Upper lobe of right lung (tissue), 1 donor: ENCODE measurements at regions not wholly inside any gene's neighbourhood (a gene's known extent, or its start where the extent isn't known, plus 50 kb on each side); places are given as distances from the start of the nearest gene placed in this dataset.
"Not testable (repeated sequence)": the region's sequence is repeated elsewhere in the genome, so short reads cannot be mapped to it uniquely, and the experiment has no call there.

Source experiments
- ATAC-seq: fragments of 200-7000 bp; cut with Tn5 transposase; one replicate; pipeline ENCODE4 v1.9.1; 2020; ENCODE audit warnings: mild to moderate bottlenecking, moderate library complexity
- DNase-seq: peaks from one replicate; pipeline ENCODE4 v3.0.0-alpha.2; 2020
- H3K27ac ChIP-seq: fragments of 200-600 bp; one replicate; pipeline ENCODE4 v1.8.0; 2022
- H3K27me3 ChIP-seq: fragments of 200-600 bp; one replicate; pipeline ENCODE4 v1.8.0; 2022; ENCODE audit warnings: mild to moderate bottlenecking
- H3K36me3 ChIP-seq: fragments of 200-600 bp; one replicate; pipeline ENCODE4 v1.8.0; 2022
- H3K4me1 ChIP-seq: fragments of 200-600 bp; one replicate; pipeline ENCODE4 v1.8.0; 2022
- H3K4me3 ChIP-seq: fragments of 200-600 bp; one replicate; pipeline ENCODE4 v1.8.0; 2022; ENCODE audit warnings: mild to moderate bottlenecking
- H3K9me3 ChIP-seq: fragments of 200-600 bp; one replicate; pipeline ENCODE4 v1.8.0; 2022
- CTCF ChIP-seq: fragments of 200-600 bp; IDR thresholded peaks from one replicate; pipeline ENCODE4 v1.8.0; 2022; ENCODE audit warnings: antibody characterized with exemption
- intact Hi-C: fragments of 100-400 bp; cut with DNase I; formaldehyde crosslinking; loops from one replicate; pipeline ENCODE4 v1.11.0; 2022
- donor health status: DM: no; HTN: yes; CAD: no; lungs with severe emphysema.

GRCh38 chrX:19204636-19205035 lies 82.4 kb upstream of the ADGRG2 start:
- intact Hi-C loops: no loop called here
- no peak for DNase-seq
- Histone ChIP-seq H3K27ac (no peak overlapping the region), H3K36me3 (no peaks in the 10 kb centered on the region), H3K4me3 (no peak overlapping the region), H3K9me3 (no peaks in the 10 kb centered on the region), H3K4me1 (no peaks in the 10 kb centered on the region), H3K27me3 (no peaks in the 10 kb centered on the region)
- no peak for TF ChIP-seq CTCF
- no peak for ATAC-seq

DNA sequence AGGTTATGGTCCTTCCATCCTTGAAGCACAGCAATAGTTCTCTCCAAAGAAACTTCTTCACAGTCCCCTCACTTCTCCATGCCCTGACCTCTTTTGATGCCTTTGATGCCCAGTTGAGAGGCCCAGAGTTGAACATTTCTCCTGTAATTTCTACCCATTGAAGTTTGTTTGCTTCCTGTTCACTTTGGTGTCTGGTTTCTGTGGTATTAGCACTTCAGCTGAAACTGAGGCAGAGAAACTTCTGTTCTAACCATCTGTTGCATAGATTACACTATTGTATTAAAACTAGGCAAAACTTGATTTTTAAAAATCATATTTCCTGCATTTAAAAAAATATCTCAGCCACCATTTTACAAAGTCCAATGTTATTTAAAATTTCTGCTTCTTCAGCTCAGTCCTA lies 89.8 kb upstream of the ADGRG2 start:
- no peaks in the 10 kb centered on the region for H3K27me3 ChIP-seq
- no peaks in the 10 kb centered on the region for H3K36me3 ChIP-seq
- no peak overlapping the region for H3K27ac ChIP-seq
- H3K4me3 ChIP-seq: no peak overlapping the region
- TF ChIP-seq CTCF: no peak
- ATAC-seq (no peak), DNase-seq (no peak)
- no peaks in the 10 kb centered on the region for H3K9me3 ChIP-seq
- H3K4me1 ChIP-seq: no peaks in the 10 kb centered on the region
- intact Hi-C loops: no loop called here

DNA sequence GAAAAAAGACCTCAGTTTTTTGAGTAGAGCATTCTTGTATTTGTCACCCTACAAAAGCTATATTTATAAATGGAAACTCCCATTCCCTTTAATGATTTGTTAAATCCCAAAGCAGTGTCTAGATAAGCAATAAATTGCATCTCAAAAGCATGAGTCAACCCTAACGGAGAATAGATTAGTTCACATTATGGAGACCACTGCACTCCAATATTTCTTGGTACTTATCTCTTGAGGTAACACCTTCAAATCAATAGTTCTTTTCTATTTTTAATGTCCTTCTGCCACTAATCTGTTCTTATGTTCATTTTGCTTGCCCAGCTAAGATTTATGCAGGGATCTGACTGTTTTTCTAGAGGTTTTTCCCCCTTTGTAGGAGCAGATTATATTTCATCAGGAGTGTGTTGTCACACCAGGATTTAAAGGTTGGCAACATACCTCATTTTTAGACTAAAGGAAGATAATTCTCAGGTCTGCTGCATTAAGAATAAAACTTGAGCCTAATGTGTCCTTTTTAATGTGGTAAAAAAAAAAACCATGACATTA lies 91.4 kb upstream of the ADGRG2 start:
- Histone ChIP-seq H3K4me3 (no peak overlapping the region), H3K36me3 (no peaks in the 10 kb centered on the region), H3K4me1 (no peaks in the 10 kb centered on the region), H3K27ac (no peak overlapping the region), H3K27me3 (no peaks in the 10 kb centered on the region), H3K9me3 (no peaks in the 10 kb centered on the region)
- no peak for DNase-seq
- TF ChIP-seq CTCF: no peak
- intact Hi-C loops: no loop called here
- no peak for ATAC-seq

DNA sequence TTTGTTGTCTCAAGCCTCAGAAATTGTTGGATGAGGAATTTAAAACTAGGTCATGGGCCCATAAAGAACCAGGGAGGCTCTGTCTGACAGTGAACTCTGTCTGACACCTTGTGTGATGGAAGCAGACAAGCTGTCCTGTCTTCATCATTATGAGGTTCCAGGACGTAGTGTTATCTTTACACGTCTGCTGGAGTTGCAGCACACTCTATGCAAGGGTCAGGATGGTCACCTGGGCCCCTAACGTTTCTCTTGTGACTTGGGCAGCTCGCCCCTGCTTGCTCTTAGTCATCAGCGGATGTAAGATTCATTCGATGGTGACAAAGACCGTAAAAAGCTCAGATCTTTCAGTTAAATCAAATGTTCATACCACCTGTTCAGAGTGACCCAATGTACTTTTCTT lies 92.0 kb upstream of the ADGRG2 start:
- H3K27ac ChIP-seq: no peak overlapping the region
- DNase-seq: no peak
- intact Hi-C loops: no loop called here
- no peaks in the 10 kb centered on the region for H3K36me3 ChIP-seq
- ATAC-seq: no peak
- H3K4me1 ChIP-seq: no peaks in the 10 kb centered on the region
- H3K4me3 ChIP-seq: no peak overlapping the region
- no peaks in the 10 kb centered on the region for H3K9me3 ChIP-seq
- no peak for TF ChIP-seq CTCF
- no peaks in the 10 kb centered on the region for H3K27me3 ChIP-seq

GRCh38 chrX:19225909-19226308 lies 103.6 kb upstream of the ADGRG2 start:
- Histone ChIP-seq H3K9me3 (no peaks in the 10 kb centered on the region), H3K36me3 (no peaks in the 10 kb centered on the region), H3K27ac (no peak overlapping the region), H3K27me3 (no peaks in the 10 kb centered on the region), H3K4me1 (no peaks in the 10 kb centered on the region), H3K4me3 (no peak overlapping the region)
- ATAC-seq (no peak), DNase-seq (no peak)
- intact Hi-C loops: no loop called here
- TF ChIP-seq CTCF: no peak

GRCh38 chrX:19229896-19230295 lies 107.6 kb upstream of the ADGRG2 start:
- H3K9me3 ChIP-seq, H3K4me3 ChIP-seq, ATAC-seq, H3K27me3 ChIP-seq, intact Hi-C loops, H3K36me3 ChIP-seq, DNase-seq, H3K4me1 ChIP-seq, H3K27ac ChIP-seq: not testable (repeated sequence)
